LNCAP (cell line): ENCODE measurements at regions not wholly inside any gene's neighbourhood (a gene's known extent, or its start where the extent isn't known, plus 50 kb on each side); places are given as distances from the start of the nearest gene placed in this dataset.

Source experiments
- CTCF ChIP-seq: fragments of 450-650 bp; IDR thresholded peaks from 2 replicates; pipeline ENCODE4 v1.5.1; 2017; ENCODE audit warnings: mild to moderate bottlenecking

GRCh38 chr11:129280027-129280811 lies 88.1 kb upstream of the ARHGAP32 start:
- no peak for TF ChIP-seq CTCF

DNA sequence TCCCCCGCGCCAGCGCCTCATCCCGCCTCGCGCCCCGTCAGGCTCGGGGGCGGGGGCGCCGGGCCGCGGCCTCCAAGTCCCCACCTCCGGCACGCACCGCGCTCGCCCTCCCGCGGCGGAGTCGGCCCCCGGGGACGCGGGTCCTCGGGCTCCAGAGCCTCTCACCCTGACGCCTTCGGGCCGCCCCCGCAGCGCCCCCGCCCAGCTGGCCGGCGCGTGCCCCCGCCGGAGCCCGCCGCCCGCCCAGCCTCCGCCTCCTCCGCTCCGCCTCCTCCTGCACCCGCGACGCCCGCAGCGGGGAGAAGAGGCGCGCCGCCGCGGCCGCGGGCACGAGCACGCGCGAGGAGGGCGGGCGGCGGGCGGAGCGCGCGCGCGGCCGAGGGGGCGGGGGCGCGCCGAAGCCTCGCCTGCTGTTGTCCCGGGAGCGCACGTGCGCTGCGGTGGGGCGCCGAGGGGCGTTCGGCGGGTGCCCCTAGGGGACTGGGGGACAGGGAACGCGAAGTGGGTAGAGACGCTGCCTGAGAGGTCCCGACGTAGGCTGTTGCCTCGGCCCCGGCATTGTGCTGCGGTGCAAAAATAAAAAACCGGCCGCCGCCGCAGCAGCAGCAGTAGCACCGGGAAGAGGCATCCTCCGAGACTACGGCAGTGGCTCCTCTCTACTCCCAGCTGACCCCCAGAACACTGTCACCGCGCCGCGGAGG lies 87.4 kb upstream of the ARHGAP32 start:
- TF ChIP-seq CTCF, result 0 out of 2 replicates have a peak, but pooled peaks have one; percentile 6

DNA sequence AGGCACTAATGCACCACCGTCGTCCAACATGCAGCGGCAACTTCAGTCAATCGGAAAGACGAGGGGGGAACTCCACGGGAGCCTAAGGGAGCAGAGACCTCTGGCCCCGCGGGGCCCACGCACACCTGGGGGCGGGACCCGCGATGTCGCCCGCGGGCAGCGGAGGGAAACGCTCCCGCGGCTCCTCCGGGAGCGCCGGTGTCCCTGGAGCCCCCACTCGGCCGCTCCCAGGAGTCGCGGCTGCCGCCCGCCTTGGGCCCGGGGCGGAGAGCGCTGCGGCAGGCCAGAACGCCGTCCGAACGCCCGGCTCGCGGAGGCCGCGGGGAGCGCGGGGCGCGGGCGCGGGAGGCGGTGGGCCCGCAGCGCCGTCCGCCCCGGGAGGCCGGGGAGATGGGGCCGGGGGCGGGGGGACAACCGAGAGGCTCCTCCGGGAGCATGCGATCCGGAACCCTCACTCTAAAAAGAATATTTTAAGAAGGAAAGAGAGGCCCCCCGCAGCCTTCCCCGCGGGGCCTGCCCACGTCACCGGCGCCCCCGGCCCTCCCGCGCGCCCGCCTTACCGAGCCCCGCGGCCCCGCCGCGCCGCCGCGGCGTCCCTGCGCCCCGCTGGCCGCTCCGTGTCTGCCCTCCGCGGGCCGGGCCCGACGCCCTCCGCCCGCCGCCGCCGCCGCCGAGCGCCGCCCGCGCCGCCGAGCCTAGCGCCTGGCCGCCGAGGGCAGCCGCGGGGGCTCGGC lies 86.6 kb upstream of the ARHGAP32 start:
- no peak for TF ChIP-seq CTCF

DNA sequence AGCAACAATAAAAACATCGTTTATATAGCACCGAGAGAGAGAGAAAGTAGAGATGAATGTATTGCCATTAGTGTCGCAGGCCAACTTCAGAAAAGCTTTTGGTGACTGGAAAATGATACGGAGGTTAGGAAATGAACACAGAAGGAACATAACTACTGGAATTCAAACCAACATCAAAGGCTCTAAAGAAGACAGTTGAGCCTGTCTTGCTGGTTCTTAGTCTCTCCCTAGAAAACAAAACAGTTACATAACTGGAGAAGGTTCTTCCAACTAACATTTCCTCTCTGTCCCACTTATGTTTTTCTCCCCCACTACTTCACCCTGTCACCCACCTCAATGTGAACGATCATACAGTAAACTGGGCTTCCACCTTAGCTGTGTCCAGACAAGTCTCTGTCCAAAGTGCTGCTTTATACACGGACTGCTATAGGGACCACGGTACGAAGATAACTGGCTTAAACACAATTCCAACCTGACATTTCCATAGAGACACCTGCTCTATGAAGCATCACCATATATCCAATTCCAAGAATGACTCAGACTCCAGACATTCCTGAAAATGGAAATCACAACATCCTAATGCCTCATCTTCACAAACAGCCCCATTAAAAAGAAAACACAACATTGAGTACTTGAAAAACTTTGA lies 85.2 kb upstream of the ARHGAP32 start:
- TF ChIP-seq CTCF, result no peak

DNA sequence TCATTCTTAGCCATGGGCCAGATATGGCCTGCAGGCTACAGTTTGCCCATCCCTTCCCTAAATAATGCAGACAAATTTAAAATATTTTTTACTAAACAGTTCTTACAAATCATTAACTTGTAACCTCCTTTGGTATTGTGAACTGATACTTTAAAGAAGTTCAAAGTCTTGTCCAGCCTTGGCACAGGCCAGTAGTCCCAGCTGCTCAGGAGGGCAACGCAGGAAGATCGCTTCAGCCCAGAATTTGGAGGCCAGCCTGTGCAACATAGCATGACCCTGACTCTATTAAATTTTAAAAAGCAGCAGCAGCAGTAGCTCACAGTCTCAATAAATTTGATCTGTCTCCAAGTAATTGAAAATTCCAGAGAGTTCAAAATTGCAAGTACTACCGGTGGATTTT lies 83.7 kb upstream of the ARHGAP32 start:
- TF ChIP-seq CTCF, result no peak

DNA sequence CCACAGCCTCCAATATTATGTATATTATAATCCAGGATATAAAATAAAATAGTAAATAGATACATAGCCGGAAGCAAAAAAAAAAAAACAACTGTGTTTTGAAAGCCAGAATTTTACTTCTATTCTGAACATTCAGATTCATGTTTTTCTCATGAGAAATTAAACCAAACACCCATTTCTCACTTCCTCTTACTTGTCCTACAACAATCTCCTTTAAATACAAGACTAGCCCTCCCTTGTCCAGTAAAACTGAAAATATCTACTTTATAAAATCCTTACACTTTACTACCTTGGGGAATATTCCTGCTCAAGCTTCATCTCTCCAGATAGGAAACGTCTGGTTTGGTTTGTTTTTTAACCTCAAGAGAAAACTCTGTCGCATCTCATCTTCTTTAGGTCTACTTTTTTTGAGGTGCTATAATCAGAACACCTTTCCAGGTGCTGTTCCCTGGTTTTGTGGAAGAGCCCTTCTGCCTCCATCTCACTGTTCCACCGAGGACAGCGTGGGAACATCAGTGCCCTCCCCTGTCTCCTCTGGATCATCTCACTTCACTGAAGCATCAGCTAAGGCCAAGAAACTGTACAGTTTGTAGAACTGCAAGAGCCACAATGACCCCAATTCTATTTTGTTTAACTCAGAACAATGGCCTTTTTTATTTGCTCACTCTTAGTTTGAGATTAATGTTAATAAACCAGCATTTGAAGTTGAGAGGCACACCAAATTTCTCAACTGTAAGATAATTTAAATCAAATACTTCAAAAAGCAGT lies 82.0 kb upstream of the ARHGAP32 start:
- no peak for TF ChIP-seq CTCF
